OCI-LY1 (cell line): ENCODE measurements at regions not wholly inside any gene's neighbourhood (a gene's known extent, or its start where the extent isn't known, plus 50 kb on each side); places are given as distances from the start of the nearest gene placed in this dataset.

Experiments used
- EZH2 ChIP-seq: fragments of 200-600 bp; sonication (generic), shearing (Covaris generic); IDR thresholded peaks from 2 replicates; pipeline ENCODE4 v1.8.0; 2017; ENCODE audit warnings: borderline replicate concordance, mixed run types, mild to moderate bottlenecking, antibody characterized with exemption, low read length, moderate library complexity, mixed read lengths
- TF ChIP-seq, protein P1 (sequence below): fragments of 200-600 bp; sonication (generic), shearing (Covaris generic); IDR thresholded peaks from 2 replicates; pipeline ENCODE4 v1.5.1; 2017; ENCODE audit warnings: mild to moderate bottlenecking, antibody characterized with exemption, low read length, moderate library complexity, mixed read lengths

DNA sequence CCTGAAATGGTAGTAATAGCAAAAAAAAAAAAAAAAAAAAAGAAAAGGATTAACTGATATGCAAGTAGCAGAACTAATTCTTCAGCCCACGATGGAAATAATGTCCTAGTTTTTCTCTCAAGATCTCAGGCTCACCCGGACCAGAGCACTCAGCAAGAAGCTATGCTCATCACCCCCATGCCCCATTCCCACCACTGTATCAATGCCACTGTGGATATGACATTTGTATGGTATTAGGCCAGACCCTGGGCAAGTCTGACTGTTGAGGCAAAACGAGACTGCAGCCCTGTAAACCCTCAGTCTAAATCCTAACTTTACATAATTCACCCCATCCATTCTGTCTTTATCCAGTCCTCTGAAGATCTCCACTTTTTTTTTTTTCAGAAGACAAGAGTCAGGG, 186.1 kb upstream of the KLF14 start:
- no peak for TF ChIP-seq EZH2
- TF ChIP-seq, protein P1, sequence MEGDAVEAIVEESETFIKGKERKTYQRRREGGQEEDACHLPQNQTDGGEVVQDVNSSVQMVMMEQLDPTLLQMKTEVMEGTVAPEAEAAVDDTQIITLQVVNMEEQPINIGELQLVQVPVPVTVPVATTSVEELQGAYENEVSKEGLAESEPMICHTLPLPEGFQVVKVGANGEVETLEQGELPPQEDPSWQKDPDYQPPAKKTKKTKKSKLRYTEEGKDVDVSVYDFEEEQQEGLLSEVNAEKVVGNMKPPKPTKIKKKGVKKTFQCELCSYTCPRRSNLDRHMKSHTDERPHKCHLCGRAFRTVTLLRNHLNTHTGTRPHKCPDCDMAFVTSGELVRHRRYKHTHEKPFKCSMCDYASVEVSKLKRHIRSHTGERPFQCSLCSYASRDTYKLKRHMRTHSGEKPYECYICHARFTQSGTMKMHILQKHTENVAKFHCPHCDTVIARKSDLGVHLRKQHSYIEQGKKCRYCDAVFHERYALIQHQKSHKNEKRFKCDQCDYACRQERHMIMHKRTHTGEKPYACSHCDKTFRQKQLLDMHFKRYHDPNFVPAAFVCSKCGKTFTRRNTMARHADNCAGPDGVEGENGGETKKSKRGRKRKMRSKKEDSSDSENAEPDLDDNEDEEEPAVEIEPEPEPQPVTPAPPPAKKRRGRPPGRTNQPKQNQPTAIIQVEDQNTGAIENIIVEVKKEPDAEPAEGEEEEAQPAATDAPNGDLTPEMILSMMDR, result no peak
